CD4-positive, alpha-beta T cell (primary cell): ENCODE measurements at regions not wholly inside any gene's neighbourhood (a gene's known extent, or its start where the extent isn't known, plus 50 kb on each side); places are given as distances from the start of the nearest gene placed in this dataset.

Experiments used
- ATAC-seq: fragments of 200-7000 bp; cut with Tn5 transposase; one replicate; pipeline ENCODE4 v1.10.0; 2022; ENCODE audit warnings: mild to moderate bottlenecking; ENCODE audit not compliant: poor library complexity
- CTCF ChIA-PET: fragments of 350-600 bp; sonication (Branson Sonifier 250); formaldehyde crosslinking; loops from one replicate; lab custom pipeline; 2021; ENCODE audit warnings: antibody characterized with exemption, inconsistent platforms; lab: Charles Lee
- POLR2A ChIA-PET: fragments of 350-600 bp; sonication (Branson Sonifier 250); formaldehyde crosslinking; loops from one replicate; lab custom pipeline; 2021; ENCODE audit warnings: antibody characterized with exemption, inconsistent platforms; lab: Charles Lee
- DNase-seq, 14 experiments: peaks; one replicate each; pipeline ENCODE4 v3.0.0-alpha.2; 2013 to 2020; ENCODE audit warnings: mixed read lengths in 2 of 14
- H3K27ac ChIP-seq, 2 donors: one replicate each; pipeline versions ENCODE4 v1.5.1 to v1.7.0; 2013; ENCODE audit warnings: low read length in 2 of 2, low read depth in 1 of 2, mild to moderate bottlenecking in 1 of 2
- H3K27me3 ChIP-seq, 2 experiments: 1 replicate in 1 of 2; 2 replicates in 1 of 2; pipeline versions ENCODE4 v1.6.1 to v1.7.0; 2013; ENCODE audit warnings: low read length in 2 of 2, control low read depth in 1 of 2, mild to moderate bottlenecking in 1 of 2, moderate library complexity in 1 of 2; ENCODE audit not compliant: insufficient read depth in 2 of 2, control insufficient read depth in 1 of 2
- H3K36me3 ChIP-seq: one replicate; pipeline ENCODE4 v1.6.1; 2013; ENCODE audit warnings: low read length, control low read depth; ENCODE audit not compliant: insufficient read depth
- H3K4me1 ChIP-seq: one replicate; pipeline ENCODE4 v1.6.1; 2013; ENCODE audit warnings: low read length, control low read depth; ENCODE audit not compliant: insufficient read depth
- H3K4me3 ChIP-seq: one replicate; pipeline ENCODE4 v1.5.1; 2013; ENCODE audit warnings: mild to moderate bottlenecking, low read length, moderate library complexity
- H3K9me3 ChIP-seq, 2 experiments: 1 replicate in 1 of 2; 2 replicates in 1 of 2; pipeline versions ENCODE4 v1.6.1 to v1.7.0; 2013; ENCODE audit warnings: low read length in 2 of 2, mild to moderate bottlenecking in 2 of 2, control low read depth in 1 of 2, moderate library complexity in 1 of 2; ENCODE audit not compliant: control insufficient read depth in 1 of 2, insufficient read depth in 1 of 2
- H3K27ac Mint-ChIP-seq: one replicate; pipeline ENCODE4 v1.8.0; 2020; ENCODE audit warnings: mixed read lengths
- H3K27me3 Mint-ChIP-seq: one replicate; pipeline ENCODE4 v1.8.0; 2021; ENCODE audit warnings: mixed read lengths
- H3K36me3 Mint-ChIP-seq: one replicate; pipeline ENCODE4 v1.8.0; 2021; ENCODE audit warnings: low read depth, mixed read lengths
- H3K4me1 Mint-ChIP-seq: one replicate; pipeline ENCODE4 v1.8.0; 2021; ENCODE audit warnings: low read depth, mixed read lengths
- H3K4me3 Mint-ChIP-seq: one replicate; pipeline ENCODE4 v1.8.0; 2020; ENCODE audit warnings: mild to moderate bottlenecking, mixed read lengths
- H3K9me3 Mint-ChIP-seq: one replicate; pipeline ENCODE4 v1.8.0; 2020; ENCODE audit warnings: mixed read lengths
- CTCF ChIP-seq: fragments of 200-600 bp; IDR thresholded peaks from one replicate; pipeline ENCODE4 v1.8.0; 2022; ENCODE audit warnings: antibody characterized with exemption, mild to moderate bottlenecking
- intact Hi-C, 2 experiments: fragments of 100-400 bp; cut with DNase I in 1 of 2; cut with micrococcal nuclease in 1 of 2; formaldehyde crosslinking; loops; one replicate each; pipeline versions ENCODE4 v1.15.1 to v1.9.0; 2023 to 2025; cut with DNase I, micrococcal nuclease

GRCh38 chr3:176734146-176734545 is 463.1 kb downstream of the TBL1XR1 start:
- no peak overlapping the region for H3K27ac Mint-ChIP-seq

GRCh38 chr3:176724394-176724759 is 472.9 kb downstream of the TBL1XR1 start:
- no peak for ATAC-seq
- no peaks in the 10 kb centered on the region for H3K9me3 Mint-ChIP-seq
- H3K9me3 ChIP-seq, result peaks cover 0 to 5% of the 10 kb centered on the region in 2 experiments
- H3K4me1 Mint-ChIP-seq, result no peaks in the 10 kb centered on the region
- H3K4me1 ChIP-seq, result no peaks in the 10 kb centered on the region
- H3K4me3 Mint-ChIP-seq, result no peak overlapping the region
- H3K36me3 Mint-ChIP-seq, result no peaks in the 10 kb centered on the region
- no peak overlapping the region for H3K27ac Mint-ChIP-seq
- no peak for TF ChIP-seq CTCF
- ChIA-PET POLR2A (no interaction called here), CTCF (no interaction called here)
- H3K27me3 Mint-ChIP-seq, result no peaks in the 10 kb centered on the region
- intact Hi-C loops, result no loop called here
- H3K4me3 ChIP-seq, result no peak overlapping the region
- H3K27me3 ChIP-seq, result no peaks in the 10 kb centered on the region
- no peak for DNase-seq
- no peak overlapping the region for H3K27ac ChIP-seq
- H3K36me3 ChIP-seq, result no peaks in the 10 kb centered on the region

More at GRCh38 chr3:176734146-176734545, 463.1 kb downstream of the TBL1XR1 start:
- no peak for DNase-seq
- H3K9me3 Mint-ChIP-seq, result peaks cover 9% of the 10 kb centered on the region
- H3K27ac ChIP-seq, result no peak overlapping the region
- no peak overlapping the region for H3K4me3 ChIP-seq
- ChIA-PET CTCF (no interaction called here), POLR2A (no interaction called here)
- ATAC-seq, result no peak
- intact Hi-C loops, result no loop called here
- no peaks in the 10 kb centered on the region for H3K9me3 ChIP-seq
- no peak overlapping the region for H3K4me3 Mint-ChIP-seq
- no peaks in the 10 kb centered on the region for H3K27me3 Mint-ChIP-seq
- no peaks in the 10 kb centered on the region for H3K4me1 ChIP-seq
- no peaks in the 10 kb centered on the region for H3K4me1 Mint-ChIP-seq
- H3K36me3 ChIP-seq, result no peaks in the 10 kb centered on the region
- no peaks in the 10 kb centered on the region for H3K27me3 ChIP-seq
- no peak for TF ChIP-seq CTCF
- H3K36me3 Mint-ChIP-seq, result no peaks in the 10 kb centered on the region

- Mint-ChIP-seq H3K9me3 (no peaks in the 10 kb centered on the region), H3K4me1 (no peaks in the 10 kb centered on the region), H3K27me3 (no peaks in the 10 kb centered on the region), H3K4me3 (no peak overlapping the region), H3K27ac (no peak overlapping the region), H3K36me3 (no peaks in the 10 kb centered on the region)
- H3K27me3 ChIP-seq, result no peaks in the 10 kb centered on the region
- intact Hi-C loops, result no loop called here
- no peaks in the 10 kb centered on the region for H3K36me3 ChIP-seq
- CTCF ChIA-PET, result no interaction called here
- H3K27ac ChIP-seq, result no peak overlapping the region
- no peak for DNase-seq
- no peaks in the 10 kb centered on the region for H3K4me1 ChIP-seq
- POLR2A ChIA-PET, result no interaction called here
- peaks cover 0 to 5% of the 10 kb centered on the region in 2 experiments for H3K9me3 ChIP-seq
- no peak for ATAC-seq
- TF ChIP-seq CTCF, result no peak
- H3K4me3 ChIP-seq, result no peak overlapping the region
Observed at GRCh38 chr3:176723758-176724393, 473.4 kb downstream of the TBL1XR1 start.
